ENCODE measurements at regions not wholly inside any gene's neighbourhood (a gene's known extent, or its start where the extent isn't known, plus 50 kb on each side); places are given as distances from the start of the nearest gene placed in this dataset.

GRCh38 chr17:27380551-27380950 is 75.7 kb upstream of the KSR1 start:
- Histone ChIP-seq H3K27me3 (no peaks in the 10 kb centered on the region), H3K36me3 (no peaks in the 10 kb centered on the region), H3K4me3 (peak overlapping the region; percentile 17 to 55 (median 38)), H3K4me1 (peaks cover 0 to 19% of the 10 kb centered on the region in 2 donors), H3K27ac (peak overlapping the region in 1 of 2 donors; percentile 54), H3K9me3 (no peaks in the 10 kb centered on the region)
- intact Hi-C loops (cut with DNase I; ENCODE audit: low total_unique reads) = no loop called here
- TF ChIP-seq CTCF (IDR thresholded peaks at IDR 0.05) (no peak), POLR2AphosphoS5 (IDR thresholded peaks at IDR 0.05) (no peak), POLR2A (IDR thresholded peaks at IDR 0.05) (no peak)
- DNase-seq (ENCODE audit: low spot score in 2 of 2) = no peak

DNA sequence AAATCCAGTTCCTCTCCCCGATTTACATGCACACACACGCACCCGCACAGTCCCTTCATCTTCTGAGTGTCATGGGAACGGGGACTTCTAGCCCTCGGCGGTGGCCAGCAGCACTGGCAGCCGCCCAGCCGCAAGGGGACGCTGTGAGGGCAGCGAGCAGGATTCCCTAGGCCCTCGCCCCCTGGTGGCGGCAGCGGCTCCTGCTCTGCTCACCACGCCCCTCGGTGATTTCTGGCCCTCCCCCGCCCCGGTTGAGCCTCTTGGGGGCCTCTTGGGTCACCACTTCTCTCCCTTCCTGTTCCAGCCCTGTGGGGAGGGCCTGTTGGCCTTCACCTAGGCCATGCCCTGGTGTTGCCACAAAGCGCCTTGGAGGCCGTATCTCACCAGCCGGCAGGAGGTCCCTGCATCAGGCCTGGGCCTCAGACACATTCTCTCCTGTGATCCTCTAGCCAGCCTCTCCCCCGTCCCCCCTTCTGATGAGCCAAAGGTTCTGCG is 75.2 kb upstream of the KSR1 start:
- no peak overlapping the region for H3K27ac ChIP-seq
- peaks cover 0 to 19% of the 10 kb centered on the region in 2 donors for H3K4me1 ChIP-seq
- H3K9me3 ChIP-seq = no peaks in the 10 kb centered on the region
- peak overlapping the region in 1 of 3 donors; percentile 55 for H3K4me3 ChIP-seq
- DNase-seq (ENCODE audit: low spot score in 2 of 2) = peak in 1 of 2 donors; percentile 21
- peak; percentile 46 to 64 (median 47) for TF ChIP-seq CTCF (IDR thresholded peaks at IDR 0.05)
- no peak for TF ChIP-seq POLR2AphosphoS5 (IDR thresholded peaks at IDR 0.05)
- TF ChIP-seq POLR2A (IDR thresholded peaks at IDR 0.05) = no peak
- H3K36me3 ChIP-seq = no peaks in the 10 kb centered on the region
- H3K27me3 ChIP-seq = no peaks in the 10 kb centered on the region
- intact Hi-C loops (cut with DNase I; ENCODE audit: low total_unique reads) = no loop called here

DNA sequence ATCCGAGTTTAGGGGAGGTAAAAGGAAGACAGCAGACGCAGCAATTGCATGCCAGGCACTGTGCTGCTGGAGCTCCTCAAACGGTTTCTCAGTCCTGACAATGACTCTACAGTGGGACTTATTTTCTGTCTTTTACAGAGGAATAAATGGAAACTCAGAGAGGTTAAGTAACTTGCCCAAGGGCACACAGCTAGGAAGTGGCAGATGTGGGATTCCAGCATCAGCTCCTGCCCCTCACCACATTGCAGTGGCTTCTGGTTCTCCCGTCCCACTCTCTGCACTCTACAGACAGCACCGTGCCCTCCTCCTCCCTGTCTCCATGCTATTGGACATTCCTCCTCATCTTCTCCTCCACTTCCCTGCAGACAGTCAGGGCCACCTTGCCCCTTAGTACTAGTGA is 74.2 kb upstream of the KSR1 start:
- Histone ChIP-seq H3K4me3 (no peak overlapping the region), H3K27me3 (no peaks in the 10 kb centered on the region), H3K9me3 (no peaks in the 10 kb centered on the region), H3K4me1 (peaks cover 0 to 19% of the 10 kb centered on the region in 2 donors), H3K27ac (no peak overlapping the region), H3K36me3 (no peaks in the 10 kb centered on the region)
- intact Hi-C loops (cut with DNase I; ENCODE audit: low total_unique reads) = no loop called here
- no peak for TF ChIP-seq POLR2AphosphoS5 (IDR thresholded peaks at IDR 0.05)
- TF ChIP-seq CTCF (IDR thresholded peaks at IDR 0.05) = no peak
- no peak for TF ChIP-seq POLR2A (IDR thresholded peaks at IDR 0.05)
- no peak for DNase-seq (ENCODE audit: low spot score in 2 of 2)

- DNase-seq (ENCODE audit: low spot score in 2 of 2) = peak in 1 of 2 donors; percentile 82
- intact Hi-C loops (cut with DNase I; ENCODE audit: low total_unique reads) = no loop called here
- peak overlapping the region in 1 of 2 donors; percentile 5 for H3K27ac ChIP-seq
- peaks cover 0 to 19% of the 10 kb centered on the region in 2 donors for H3K4me1 ChIP-seq
- no peaks in the 10 kb centered on the region for H3K9me3 ChIP-seq
- H3K27me3 ChIP-seq = no peaks in the 10 kb centered on the region
- no peaks in the 10 kb centered on the region for H3K36me3 ChIP-seq
- TF ChIP-seq CTCF (IDR thresholded peaks at IDR 0.05) = no peak
- no peak for TF ChIP-seq POLR2AphosphoS5 (IDR thresholded peaks at IDR 0.05)
- no peak for TF ChIP-seq POLR2A (IDR thresholded peaks at IDR 0.05)
- H3K4me3 ChIP-seq = no peak overlapping the region
These were observed 72.0 kb upstream of the KSR1 start for GRCh38 chr17:27384261-27384701.

DNA sequence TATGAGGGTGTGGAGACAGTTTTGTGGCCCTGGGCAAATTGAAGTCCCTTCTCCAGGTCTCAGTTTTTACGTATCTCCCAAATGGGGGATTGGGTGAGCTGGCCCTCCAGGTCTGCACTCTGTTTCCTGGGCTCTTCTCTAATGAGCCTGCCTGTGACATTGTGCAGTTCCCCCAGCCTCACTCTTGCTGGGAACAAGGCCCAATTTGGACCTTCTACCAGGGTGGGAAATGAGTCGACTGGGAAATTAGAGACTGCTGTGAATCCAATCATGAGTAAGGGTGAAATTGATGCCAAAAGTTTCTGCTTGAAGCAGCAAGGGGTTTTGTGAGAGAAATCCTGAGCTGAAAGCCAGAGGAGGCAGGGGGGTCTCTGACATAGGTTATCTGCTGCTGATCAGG is 71.5 kb upstream of the KSR1 start:
- intact Hi-C loops (cut with DNase I; ENCODE audit: low total_unique reads) = no loop called here
- Histone ChIP-seq H3K4me3 (no peak overlapping the region), H3K27ac (peak overlapping the region in 1 of 2 donors; percentile 5), H3K27me3 (no peaks in the 10 kb centered on the region), H3K9me3 (no peaks in the 10 kb centered on the region), H3K36me3 (no peaks in the 10 kb centered on the region), H3K4me1 (peaks cover 0 to 19% of the 10 kb centered on the region in 2 donors)
- no peak for DNase-seq (ENCODE audit: low spot score in 2 of 2)
- TF ChIP-seq CTCF (IDR thresholded peaks at IDR 0.05) (no peak), POLR2AphosphoS5 (IDR thresholded peaks at IDR 0.05) (no peak), POLR2A (IDR thresholded peaks at IDR 0.05) (no peak)
